Breast epithelium (tissue), 3 donors: ENCODE measurements at regions not wholly inside any gene's neighbourhood (a gene's known extent, or its start where the extent isn't known, plus 50 kb on each side); places are given as distances from the start of the nearest gene placed in this dataset.
A peak's percentile ranks its signal among the peaks of the same experiment; 100 is the strongest.

Source experiments
- POLR2A ChIP-seq: fragments of 450-650 bp; IDR thresholded peaks from one replicate; pipeline ENCODE4 v1.6.1; 2016; ENCODE audit warnings: antibody characterized with exemption, mild to moderate bottlenecking, moderate library complexity
- POLR2AphosphoS5 ChIP-seq, 3 donors: sonication (generic); formaldehyde crosslinking; IDR thresholded peaks; one replicate each; pipeline ENCODE4 v1.6.1; 2017; ENCODE audit warnings: antibody characterized with exemption in 3 of 3
- TF ChIP-seq, protein P1 (sequence below), 3 donors: fragments of 450-650 bp; IDR thresholded peaks; one replicate each; pipeline ENCODE4 v1.5.1; 2016 to 2017; ENCODE audit warnings: antibody characterized with exemption in 3 of 3, mild to moderate bottlenecking in 3 of 3, moderate library complexity in 3 of 3

DNA sequence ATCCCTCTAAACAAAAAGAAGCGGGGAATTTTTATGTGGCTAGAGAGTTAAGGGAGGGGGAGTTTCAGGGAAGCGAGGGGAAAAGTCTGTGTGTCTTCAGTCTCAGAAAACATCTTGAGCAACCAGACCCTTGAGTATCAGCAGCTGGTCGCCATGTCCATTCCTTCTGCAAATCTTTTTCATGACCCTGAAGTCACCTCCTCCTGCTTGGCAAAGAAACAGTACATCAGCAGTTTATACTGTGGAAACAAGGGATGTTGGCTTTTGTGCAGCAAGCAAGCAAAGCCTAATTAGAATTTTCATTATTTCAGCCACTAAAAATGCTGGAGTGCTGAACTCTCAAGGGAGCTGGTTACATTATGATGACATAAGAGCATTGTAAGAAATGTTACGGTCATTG lies 187.4 kb upstream of the SLC8A1 start:
- TF ChIP-seq, protein P1, sequence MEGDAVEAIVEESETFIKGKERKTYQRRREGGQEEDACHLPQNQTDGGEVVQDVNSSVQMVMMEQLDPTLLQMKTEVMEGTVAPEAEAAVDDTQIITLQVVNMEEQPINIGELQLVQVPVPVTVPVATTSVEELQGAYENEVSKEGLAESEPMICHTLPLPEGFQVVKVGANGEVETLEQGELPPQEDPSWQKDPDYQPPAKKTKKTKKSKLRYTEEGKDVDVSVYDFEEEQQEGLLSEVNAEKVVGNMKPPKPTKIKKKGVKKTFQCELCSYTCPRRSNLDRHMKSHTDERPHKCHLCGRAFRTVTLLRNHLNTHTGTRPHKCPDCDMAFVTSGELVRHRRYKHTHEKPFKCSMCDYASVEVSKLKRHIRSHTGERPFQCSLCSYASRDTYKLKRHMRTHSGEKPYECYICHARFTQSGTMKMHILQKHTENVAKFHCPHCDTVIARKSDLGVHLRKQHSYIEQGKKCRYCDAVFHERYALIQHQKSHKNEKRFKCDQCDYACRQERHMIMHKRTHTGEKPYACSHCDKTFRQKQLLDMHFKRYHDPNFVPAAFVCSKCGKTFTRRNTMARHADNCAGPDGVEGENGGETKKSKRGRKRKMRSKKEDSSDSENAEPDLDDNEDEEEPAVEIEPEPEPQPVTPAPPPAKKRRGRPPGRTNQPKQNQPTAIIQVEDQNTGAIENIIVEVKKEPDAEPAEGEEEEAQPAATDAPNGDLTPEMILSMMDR (IDR thresholded peaks at IDR 0.05), result no peak
- peak in 1 of 3 donors; percentile 36 for TF ChIP-seq POLR2AphosphoS5 (IDR thresholded peaks at IDR 0.05)
- no peak for TF ChIP-seq POLR2A
